AG04450 (cell line): ENCODE measurements at regions not wholly inside any gene's neighbourhood (a gene's known extent, or its start where the extent isn't known, plus 50 kb on each side); places are given as distances from the start of the nearest gene placed in this dataset.

Experiments
- CTCF ChIA-PET: fragments of 300-600, 350-600 bp; formaldehyde crosslinking; extraction: SDS; loops from one replicate; lab custom pipeline; 2022; ENCODE audit warnings: antibody characterized with exemption, inconsistent platforms; lab: Charles Lee
- POLR2A ChIA-PET: fragments of 350-600 bp; formaldehyde crosslinking; extraction: SDS; loops from one replicate; lab custom pipeline; 2021; ENCODE audit warnings: antibody characterized with exemption, inconsistent platforms; lab: Yijun Ruan, JAX
- DNase-seq: peaks from one replicate; pipeline ENCODE4 v3.0.0-alpha.2; 2011; ENCODE audit warnings: low read depth, low spot score
- H3K27ac ChIP-seq: one replicate; pipeline ENCODE4 v1.5.1; 2012; ENCODE audit warnings: low read depth, low read length, control low read depth
- H3K27me3 ChIP-seq: one replicate; pipeline ENCODE4 v1.6.0; 2012; ENCODE audit warnings: low read length; ENCODE audit not compliant: control insufficient read depth, insufficient read depth
- H3K4me3 ChIP-seq: 2 replicates; pipeline ENCODE4 v1.5.1; 2011; ENCODE audit warnings: mild to moderate bottlenecking, low read depth, low read length, control low read depth
- H3K9me3 ChIP-seq: 2 replicates; pipeline ENCODE4 v1.5.1; 2012; ENCODE audit warnings: low read length; ENCODE audit not compliant: control insufficient read depth, insufficient read depth
- TF ChIP-seq, protein P1 (sequence below): IDR thresholded peaks from 2 replicates; pipeline ENCODE4 v1.5.1; 2011; ENCODE audit warnings: low read depth, low read length, control low read depth, inconsistent platforms

DNA sequence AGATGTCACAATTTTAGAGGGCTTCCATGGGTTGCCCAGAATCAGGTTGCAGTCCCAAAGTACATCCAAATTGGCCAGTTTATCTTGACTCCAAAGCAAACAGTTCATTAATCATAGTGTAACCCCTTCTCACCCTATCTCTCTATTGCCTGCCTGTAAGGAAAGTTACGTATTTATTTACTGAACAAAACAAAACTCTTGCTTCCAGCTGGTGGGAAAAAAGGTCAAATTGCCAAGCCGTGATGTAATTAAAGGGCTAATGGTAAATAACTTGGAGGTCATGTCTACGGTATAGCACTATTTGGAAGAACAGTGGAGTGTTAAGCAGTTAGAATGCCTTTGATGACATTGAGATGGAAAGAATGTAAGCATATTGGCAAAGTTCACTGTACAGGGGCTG is 214.0 kb downstream of the DLEU7 start:
- TF ChIP-seq, protein P1, sequence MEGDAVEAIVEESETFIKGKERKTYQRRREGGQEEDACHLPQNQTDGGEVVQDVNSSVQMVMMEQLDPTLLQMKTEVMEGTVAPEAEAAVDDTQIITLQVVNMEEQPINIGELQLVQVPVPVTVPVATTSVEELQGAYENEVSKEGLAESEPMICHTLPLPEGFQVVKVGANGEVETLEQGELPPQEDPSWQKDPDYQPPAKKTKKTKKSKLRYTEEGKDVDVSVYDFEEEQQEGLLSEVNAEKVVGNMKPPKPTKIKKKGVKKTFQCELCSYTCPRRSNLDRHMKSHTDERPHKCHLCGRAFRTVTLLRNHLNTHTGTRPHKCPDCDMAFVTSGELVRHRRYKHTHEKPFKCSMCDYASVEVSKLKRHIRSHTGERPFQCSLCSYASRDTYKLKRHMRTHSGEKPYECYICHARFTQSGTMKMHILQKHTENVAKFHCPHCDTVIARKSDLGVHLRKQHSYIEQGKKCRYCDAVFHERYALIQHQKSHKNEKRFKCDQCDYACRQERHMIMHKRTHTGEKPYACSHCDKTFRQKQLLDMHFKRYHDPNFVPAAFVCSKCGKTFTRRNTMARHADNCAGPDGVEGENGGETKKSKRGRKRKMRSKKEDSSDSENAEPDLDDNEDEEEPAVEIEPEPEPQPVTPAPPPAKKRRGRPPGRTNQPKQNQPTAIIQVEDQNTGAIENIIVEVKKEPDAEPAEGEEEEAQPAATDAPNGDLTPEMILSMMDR, result no peak
- CTCF ChIA-PET, result no interaction called here

DNA sequence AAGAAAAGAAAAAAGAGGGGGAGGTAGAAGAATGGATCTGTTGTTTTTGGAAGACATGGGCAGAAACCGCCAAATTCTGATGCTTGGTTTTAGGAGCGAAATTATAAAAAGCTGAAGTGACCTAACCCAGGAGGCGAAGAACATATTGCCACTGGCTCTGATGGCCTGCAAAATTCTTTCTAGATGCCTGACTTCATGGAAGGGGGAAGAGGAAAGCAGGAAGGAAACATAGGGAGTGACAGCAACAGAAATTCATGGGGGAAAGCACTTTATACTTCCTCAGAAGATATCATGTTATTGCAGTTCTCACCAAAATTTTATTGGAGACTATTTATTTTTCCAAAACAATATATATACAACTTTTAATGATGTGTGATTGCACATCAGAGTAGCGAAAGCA is 213.5 kb downstream of the DLEU7 start:
- Histone ChIP-seq H3K27ac (no peak overlapping the region), H3K4me3 (no peak overlapping the region), H3K27me3 (peaks cover 6% of the 10 kb centered on the region), H3K9me3 (no peaks in the 10 kb centered on the region)
- POLR2A ChIA-PET, result no interaction called here
- TF ChIP-seq, protein P1, result no peak
- DNase-seq, result no peak
- CTCF ChIA-PET, result interaction anchor here (0.6 kb wide), 1 partner anchor 180 kb away, joined by 3 read pairs; no protein-coding TSS in a partner anchor

More for the DNA sequence above, 214.0 kb downstream of the DLEU7 start:
- H3K27ac ChIP-seq, result no peak overlapping the region
- no peaks in the 10 kb centered on the region for H3K9me3 ChIP-seq
- no peak overlapping the region for H3K4me3 ChIP-seq
- no peak for DNase-seq
- POLR2A ChIA-PET, result interaction anchor here (0.7 kb wide), 1 partner anchor 49 kb away, joined by 3 read pairs; no protein-coding TSS in a partner anchor
- H3K27me3 ChIP-seq, result peaks cover 6% of the 10 kb centered on the region

DNA sequence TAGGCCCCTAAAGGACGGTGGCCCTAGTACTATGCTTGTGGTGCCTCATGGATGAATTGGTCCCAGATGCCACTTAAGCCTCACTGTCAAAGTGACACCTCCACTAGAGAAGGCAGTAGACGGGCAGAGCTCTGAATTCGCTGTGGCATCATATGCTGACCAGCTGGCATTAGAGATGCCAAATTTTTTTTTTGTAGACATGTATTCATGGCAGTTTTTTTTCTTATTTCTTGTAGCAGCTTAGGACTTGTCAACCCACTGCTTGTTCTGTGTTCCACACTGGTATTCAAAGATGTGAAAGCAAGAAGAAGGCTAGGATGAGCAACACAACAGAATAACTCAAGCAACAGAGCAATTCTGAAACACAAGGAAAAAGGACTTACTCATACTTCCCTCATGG is 212.5 kb downstream of the DLEU7 start:
- no peak overlapping the region for H3K4me3 ChIP-seq
- no peak overlapping the region for H3K27ac ChIP-seq
- CTCF ChIA-PET, result no interaction called here
- DNase-seq, result no peak
- POLR2A ChIA-PET, result no interaction called here
- H3K27me3 ChIP-seq, result peaks cover 6% of the 10 kb centered on the region
- no peaks in the 10 kb centered on the region for H3K9me3 ChIP-seq
- TF ChIP-seq, protein P1, result no peak

DNA sequence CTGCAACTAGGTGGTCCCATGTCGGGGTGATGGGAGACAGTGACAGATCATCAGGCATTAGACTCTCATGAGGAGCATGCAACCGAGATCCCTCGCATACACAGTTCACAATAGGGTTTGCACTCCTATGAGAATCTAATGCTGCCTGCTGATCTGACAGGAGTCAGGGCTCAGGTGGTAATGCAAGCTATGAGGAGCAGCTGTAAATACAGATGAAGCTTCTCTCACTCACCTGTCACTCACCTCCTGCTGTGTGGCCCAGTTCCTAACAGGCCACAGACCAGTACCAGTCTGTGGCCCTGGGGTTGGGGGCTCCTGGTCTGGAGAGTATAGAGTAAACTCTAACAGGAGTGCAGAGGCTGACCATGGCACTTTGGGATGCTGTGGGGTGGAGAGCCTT is 209.2 kb downstream of the DLEU7 start:
- ChIA-PET CTCF (interaction anchor here (0.6 kb wide), 1 partner anchor 838 kb away, joined by 3 read pairs; no protein-coding TSS in a partner anchor), POLR2A (no interaction called here)
- Histone ChIP-seq H3K9me3 (no peaks in the 10 kb centered on the region), H3K27ac (no peak overlapping the region), H3K27me3 (peaks cover 6% of the 10 kb centered on the region), H3K4me3 (no peak overlapping the region)
- no peak for DNase-seq
- TF ChIP-seq, protein P1, result no peak

DNA sequence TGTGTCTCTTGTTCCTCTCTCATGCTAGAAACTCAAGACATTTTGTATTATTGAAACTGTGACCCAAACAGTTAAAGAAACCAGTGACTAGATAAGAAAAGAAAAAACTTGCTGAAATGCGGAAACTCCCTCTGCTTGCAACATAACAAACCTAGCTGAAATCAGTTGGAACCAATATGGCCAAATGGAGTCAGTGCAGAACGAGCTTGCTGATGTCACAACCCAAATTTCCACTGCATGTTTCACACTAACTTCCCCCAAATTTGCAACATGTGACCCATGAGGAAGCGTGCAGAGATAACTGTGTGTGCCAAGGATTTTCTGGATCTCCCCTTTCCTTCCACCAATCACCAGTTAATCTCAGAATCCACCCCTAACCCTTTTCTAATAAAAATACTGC is 208.0 kb downstream of the DLEU7 start:
- H3K9me3 ChIP-seq, result no peaks in the 10 kb centered on the region
- POLR2A ChIA-PET, result no interaction called here
- no peak overlapping the region for H3K4me3 ChIP-seq
- CTCF ChIA-PET, result no interaction called here
- no peak for DNase-seq
- H3K27me3 ChIP-seq, result peaks cover 4% of the 10 kb centered on the region
- TF ChIP-seq, protein P1, result no peak
- no peak overlapping the region for H3K27ac ChIP-seq
